Stimulated activated naive CD4-positive, alpha-beta T cell (primary cell): ENCODE measurements at regions not wholly inside any gene's neighbourhood (a gene's known extent, or its start where the extent isn't known, plus 50 kb on each side); places are given as distances from the start of the nearest gene placed in this dataset.

Source experiments
- DNase-seq, 6 experiments: peaks; one replicate each; lab custom pipeline; 2025; lab: John Stamatoyannopoulos, UW

DNA sequence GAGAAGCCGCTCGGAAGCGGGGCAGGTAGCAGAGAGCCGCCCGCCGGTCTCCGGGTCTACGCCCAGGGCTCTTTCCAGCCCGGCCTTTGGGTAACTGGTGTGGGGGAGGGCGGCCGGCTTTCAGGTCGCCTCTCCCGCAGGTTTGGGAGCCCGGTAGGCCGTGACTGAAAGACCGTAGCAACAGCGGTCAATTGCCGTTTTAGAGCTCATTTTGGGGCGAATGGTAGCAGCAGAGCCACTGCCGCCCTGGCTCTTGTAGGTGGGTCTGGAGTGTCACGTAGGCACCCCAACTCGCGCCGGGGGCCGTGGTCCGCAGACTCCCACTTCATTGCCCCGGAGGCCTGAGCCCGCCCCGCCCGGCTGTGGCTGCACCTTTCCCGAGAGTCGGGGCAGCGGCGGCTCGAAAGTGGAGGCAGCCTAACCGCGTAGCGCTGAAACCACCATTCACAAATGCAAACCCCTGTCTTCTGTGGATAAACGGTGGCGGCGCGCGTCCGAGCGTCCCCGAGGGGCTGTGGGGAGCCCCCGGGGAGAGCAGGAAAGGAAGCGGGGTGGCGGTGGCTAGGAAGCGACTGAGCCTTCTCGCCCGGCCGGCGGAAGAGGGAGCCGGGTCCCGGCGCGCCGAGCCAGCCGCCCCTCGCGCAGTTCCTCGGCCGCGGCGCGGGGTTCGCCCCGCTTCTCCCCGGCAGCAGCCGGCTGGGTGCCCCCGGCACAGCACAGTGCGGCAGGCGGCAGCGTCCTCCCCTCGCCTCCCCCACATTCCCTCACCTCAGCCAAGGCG lies 2185.1 kb upstream of the TENM3 start:
- no peak for DNase-seq

DNA sequence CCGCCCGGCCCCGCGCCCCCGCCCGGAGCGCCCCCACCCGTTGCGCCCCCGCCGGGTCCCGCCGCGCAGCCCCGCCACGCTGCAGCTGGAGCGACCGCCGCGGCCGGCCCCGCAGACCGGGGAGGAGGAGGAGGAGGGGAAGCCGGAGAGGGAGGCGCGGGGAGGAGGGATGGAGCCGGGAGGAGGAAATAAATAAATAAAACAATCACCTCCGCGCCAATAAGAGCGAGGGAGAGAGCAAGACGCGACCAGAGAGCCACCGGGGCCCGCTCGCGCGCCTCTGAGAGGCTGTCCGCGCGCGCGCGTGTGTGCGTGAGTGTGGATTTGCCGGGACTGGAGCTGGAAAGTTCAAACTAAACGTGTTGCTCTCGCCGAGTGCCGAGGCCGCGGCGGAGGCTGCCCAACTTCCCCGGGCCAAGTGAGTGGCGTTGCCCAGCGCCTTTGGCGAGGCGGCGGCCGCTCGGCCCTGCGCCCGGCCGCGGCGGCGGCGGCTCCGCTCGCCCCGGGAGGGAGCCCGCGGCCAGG lies 2184.4 kb upstream of the TENM3 start:
- DNase-seq: no peak

DNA sequence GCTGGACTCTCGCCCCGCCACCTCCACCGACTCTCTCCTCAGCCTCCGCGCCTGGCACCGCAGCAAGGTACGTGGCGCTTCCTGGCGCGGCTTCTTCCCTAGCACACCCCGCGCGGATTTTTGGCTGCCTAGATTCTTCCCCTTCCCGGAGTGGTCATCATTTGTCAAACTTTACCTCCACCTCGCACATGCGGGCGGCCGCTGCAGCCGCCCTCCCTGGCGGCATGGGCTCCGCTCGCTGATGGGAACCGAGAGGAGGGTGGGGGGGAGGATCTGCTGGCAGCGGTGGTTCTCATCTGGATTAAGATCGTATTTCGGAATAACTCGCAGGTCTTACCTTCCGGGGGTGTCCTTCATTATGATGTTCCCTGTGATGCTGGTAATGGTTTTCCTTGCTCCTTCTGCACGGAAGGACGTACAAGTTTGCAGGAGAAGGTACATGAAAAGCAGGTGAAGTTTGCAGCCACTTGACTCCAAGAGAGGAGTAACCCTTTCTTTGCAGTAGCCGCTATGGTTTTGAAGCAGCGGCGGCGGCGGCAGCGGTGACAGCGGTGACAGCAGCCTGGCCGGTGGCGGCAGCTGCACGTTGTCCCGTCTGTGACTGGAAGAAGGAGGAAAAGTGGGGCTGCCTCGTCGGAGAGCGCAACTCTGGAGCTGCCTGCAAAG lies 2183.9 kb upstream of the TENM3 start:
- DNase-seq: no peak

DNA sequence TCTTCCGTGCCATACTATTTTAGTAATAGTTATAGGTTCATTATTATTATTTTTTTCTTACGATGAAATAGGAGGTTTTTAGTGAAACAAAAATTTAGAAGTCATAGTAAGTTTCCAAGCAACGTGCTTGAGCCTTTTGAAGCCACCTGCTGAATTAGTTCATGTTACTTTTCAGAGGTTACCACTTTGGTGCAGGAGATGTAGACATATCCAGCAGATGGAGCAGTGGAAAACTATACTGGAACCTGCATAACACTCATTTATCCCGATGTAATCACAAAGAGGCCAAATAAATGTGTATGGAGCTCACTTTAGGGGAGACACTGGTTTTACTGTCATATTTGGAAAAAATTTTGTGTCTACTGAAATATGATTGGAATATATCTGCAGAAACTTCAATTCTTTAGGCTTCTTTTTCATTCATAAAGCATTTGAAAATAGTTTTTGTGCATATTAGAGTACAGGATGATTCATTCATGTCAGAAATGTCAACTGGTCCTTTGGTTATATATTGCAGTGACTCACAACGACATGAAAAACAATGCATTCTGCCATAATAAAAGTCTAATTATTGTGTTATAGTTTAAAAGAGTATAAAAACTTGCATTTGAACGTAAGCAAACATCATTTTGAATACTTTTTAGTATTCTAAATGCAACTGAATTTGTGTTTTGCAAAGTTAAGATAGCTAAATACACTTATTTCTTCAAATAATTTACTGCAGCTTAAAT lies 2182.9 kb upstream of the TENM3 start:
- no peak for DNase-seq

DNA sequence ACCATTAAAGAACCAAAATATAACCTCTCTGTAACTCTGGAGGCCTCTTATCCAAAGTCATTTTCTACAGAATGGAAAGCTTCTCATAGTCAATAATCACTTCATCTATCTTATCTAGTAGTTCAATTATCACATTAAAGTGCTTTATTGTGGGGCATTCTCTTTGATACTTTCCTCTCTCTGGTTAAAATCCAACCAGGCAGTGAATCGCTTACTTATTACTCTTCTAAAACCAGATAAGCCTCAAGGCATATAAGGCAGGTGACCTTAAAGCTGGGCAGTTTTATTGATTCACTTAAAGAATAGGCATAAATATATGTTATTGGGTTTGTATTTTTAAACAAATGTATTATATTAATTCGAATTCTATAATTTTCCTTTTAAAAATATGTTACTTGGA lies 2162.1 kb upstream of the TENM3 start:
- DNase-seq: no peak

DNA sequence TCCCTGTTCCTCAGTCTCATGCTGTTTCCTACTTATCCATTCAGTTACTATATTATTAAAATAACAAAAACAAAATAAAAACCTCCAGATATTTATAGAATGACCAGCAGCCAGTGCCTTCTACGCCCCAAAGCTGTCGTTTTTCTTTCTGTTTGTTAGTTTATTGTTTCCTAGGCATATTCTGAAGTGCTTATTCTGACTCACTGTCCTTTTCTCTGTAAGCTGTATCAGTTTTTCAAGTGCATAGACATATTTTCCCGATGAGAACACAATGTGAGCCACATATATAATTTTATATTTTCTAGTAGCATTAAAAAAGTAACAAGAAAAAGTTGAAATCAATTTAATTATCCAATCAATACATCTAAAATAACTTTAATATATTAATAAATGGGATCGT lies 2158.6 kb upstream of the TENM3 start:
- DNase-seq: no peak

DNA sequence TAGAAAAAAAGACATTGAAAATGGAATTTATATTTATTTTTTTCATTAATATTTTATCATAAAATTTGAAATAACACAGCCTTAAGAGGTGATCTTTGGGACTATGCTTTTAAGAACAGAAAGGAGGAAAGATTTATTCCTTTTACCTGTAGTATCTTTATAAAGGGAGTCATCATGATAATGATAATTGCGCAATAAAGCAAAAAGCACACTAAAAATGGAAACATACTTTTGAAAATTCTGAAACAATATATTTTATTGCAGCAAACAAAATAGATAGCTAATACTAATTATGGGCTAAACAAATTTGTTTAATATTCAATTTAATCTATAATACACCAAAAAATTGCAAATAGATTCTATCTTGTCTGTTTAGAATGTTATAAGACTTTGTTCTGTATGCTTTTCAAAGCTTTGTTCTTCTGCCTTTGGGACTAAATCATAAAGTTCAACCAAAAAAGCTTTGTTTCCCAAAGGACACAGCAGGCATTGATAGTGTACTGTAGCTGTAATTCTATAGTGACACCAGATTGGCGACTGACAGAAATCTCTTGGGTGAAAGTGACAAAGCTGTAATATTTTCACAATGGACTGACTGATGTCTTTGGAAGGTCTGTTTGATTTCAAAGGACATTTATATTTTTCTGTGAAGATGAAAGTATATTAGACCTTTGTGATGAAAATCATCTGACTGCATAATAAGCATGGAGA lies 2156.6 kb upstream of the TENM3 start:
- DNase-seq: no peak

DNA sequence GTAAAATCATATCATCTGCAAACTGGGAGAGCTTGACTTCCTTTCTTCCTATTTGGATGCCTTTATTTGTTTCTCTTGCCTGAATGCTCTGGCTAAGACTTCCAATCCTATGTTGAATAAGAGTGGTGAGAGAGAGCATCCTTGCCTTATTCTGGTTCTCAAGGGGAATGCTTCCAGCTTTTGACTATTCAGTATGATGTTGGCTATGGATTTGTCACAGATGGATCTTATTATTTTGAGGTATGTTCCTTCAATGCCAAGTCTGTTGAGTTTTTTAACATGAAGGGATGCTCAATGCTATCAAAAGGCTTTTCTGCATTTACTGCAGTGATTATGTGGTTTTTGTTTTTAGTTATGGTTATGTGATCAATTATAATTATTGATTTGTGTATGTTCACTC lies 2144.6 kb upstream of the TENM3 start:
- no peak for DNase-seq

DNA sequence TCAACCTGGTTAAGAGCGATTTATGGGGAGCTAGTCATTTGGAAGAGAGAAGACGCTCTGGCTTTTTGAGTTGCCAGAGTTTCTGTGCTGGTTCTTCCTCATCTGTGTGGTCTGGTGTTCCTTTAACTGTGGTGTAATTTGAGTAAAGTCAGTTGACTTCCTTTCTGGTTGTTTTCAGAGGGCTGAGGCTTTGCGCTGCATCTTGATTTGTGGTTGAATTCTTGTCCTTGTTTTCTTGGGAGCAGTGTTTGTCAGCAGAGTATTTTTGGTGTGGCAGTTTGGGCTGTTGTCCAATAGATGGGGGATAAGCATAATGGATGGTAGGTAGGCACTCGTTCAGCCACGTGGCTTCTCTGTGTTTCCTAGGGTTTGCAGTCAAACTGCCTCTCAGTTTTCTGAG lies 2143.2 kb upstream of the TENM3 start:
- no peak for DNase-seq

DNA sequence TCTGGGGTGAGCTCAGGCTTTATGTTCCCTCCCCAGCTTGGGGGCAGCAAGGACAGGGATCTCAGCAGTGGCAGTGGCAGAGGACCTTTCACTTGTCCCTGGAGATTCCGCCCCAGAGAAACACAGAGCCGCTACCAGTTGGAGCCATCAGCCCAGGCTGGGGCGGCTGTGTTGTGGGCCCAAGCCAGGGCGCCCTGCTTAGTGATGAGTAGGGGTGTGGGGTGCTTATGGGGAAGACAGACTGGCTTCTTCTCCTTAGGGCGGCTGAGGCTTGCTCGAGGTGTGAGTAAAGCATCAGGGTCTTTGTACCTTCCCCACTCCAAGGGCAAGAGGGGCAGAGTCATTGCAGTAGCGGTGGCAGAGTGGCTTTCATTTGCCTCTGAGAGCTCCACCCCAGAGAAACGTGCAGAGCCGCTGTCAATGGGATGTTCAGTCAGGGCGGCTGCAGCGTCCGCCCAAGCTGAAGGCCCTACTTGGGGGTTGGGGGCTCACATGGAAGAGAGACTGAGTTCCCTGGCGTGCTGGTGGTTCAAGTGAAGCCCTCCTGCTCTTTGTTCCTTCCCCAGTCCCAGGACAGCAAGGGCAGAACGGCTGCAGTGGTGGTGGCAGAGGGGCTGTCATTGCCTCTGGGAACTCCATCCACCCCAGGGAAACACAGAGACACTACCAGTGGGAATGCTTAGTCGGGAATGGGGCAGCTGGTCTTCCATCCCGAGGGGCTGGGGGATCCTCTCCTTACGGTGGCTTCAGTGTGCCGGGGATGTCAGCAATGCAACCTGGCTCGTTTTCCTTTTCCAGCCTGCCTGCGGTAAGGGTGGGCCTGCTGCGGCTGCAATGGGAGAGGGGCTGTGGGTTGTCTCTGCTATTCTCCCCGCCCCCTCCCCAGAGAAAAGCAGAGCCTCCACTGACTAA lies 2142.5 kb upstream of the TENM3 start:
- no peak for DNase-seq

DNA sequence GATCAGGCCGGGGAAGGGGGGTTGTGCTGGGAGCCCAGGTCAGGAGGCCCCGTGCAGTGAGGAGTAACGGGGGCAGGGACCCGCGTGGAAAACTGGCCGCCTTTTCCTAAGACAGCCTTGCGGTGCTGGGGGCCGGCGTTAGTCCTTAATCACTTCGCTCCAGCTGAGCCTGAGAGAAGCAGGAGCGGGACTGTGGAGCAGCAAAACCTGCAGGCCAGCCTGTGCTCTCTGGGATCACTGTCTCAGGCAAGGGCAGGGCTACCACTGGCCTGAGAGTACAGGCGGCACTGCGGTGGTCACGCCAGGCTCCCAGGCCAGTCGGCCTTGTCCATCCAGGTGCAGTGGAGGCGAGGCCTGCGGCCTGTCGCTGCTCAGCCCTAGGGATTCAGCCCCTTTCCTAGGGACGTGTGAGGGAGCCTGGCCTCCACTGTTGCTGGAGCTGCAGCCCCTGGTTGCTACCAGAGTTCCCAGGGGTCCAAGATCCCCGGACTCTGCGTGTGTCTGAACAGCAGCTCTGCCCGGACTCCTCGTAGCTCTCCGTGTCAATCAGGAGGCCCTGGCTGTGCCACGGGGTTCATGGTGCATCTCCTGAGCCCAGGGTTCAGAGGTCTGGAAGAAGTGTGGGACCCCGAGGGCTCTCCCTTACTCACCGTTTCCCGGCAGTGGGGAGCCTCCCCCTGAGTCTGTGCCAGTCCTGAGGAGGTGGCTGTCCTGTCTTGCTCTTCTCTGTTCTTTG lies 2141.7 kb upstream of the TENM3 start:
- DNase-seq: no peak

DNA sequence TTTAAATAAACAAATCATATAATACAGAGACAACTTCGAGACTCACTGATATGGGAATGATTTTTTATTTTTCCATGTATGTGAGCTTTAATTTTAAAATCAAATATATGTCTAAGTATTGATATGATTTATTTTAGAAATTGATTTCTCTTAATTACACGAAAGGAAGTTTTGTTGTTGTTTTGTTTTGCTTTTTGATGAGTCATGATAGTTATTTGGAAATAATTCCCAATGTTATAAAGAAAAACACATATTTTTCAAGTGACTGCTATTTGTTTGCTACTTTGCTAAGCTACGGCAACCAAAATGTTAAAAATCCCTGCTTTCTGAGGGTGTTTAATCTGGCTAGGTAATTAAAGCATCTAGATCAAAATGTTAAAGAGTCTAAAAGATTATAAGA lies 2139.4 kb upstream of the TENM3 start:
- DNase-seq: no peak

DNA sequence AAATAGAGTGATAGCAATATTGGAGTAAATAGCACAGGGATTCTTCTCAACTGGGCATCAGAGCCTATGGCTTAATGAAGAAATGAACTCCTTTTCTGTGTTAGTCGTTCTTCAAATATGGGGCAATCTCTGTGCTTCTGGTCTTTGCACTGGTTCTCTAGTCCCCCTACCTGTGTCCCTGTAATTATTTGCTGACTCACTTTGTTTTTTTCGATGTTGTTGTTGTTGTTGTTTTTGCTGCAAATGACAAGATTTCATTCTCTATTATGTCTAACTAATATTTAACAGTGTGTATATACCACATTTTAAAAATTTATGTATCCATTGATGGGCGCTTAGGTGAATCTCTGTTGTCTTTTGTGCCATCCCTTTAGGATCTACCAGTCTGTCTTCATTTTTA lies 2137.8 kb upstream of the TENM3 start:
- no peak for DNase-seq

DNA sequence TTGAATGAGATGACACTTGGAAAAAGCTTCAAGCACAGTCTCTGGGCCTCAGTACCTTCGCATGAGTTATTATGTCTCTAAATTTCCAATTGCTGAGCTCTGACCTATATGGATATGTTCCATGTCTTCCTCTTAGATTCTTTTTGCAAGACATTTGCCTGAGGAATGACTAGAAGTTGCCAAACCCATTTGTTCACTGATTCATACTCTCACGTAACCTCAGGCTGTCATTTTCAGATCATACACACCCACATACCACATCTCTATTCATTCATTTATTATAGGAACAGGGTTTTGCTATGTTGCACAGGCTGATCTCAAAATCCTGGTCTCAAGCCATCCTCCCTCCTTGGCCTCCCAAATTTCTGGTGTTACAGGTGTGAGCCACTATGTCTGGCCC lies 2137.1 kb upstream of the TENM3 start:
- no peak for DNase-seq

DNA sequence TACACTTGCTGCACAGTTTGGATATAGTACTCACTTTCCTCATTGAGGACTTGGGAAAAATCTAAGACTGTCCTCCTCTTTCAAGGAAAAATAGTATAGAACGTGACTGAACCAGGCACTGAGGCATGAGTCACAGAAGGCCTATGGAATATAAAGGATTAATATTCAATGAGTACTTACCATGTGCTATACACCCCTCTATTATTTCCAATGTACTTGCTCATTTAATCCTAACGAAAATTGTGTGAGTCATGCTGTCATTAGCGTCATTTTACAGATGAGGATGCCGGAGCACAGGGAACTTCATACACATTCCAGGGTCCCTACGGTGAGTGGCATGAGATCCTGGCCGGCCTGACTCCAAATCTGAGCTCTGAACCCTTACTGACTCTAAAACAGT lies 2136.2 kb upstream of the TENM3 start:
- no peak for DNase-seq

DNA sequence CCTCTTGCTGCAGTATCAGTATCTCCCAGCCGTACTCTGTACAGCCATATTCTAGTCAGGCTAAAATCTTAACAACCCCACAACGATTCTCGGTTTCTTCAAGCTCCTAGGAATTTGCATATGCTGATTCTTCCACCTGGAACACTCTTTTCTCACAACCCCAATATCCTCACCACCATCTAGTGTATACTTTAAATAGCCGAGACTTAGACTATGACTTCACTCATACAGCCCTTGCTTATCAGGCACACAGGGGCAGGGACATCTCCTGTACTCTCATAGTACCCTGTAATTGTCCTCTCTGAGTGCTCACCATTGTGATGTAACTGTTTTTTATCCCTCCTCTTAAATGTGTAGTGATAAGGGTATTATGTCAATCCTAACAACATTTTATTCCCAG lies 2126.4 kb upstream of the TENM3 start:
- DNase-seq: no peak

DNA sequence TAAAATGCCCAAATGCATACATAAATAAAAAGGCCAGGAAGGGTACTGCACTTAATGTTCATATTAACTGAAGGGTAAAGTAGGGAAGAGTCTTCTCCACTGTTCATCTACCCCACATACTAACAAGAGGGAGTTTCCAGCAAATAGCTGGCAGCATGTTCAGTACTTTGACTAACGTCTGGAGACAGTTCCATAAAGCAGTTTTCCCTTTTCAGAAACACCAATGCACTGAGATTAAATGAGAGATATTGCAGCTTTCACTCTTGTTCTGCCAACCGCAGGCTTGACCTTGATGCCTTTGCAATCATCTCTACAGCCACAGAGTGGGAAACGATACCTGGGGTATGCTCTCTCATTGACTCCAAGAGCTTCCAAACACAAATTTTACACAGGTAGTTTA lies 2123.1 kb upstream of the TENM3 start:
- no peak for DNase-seq

DNA sequence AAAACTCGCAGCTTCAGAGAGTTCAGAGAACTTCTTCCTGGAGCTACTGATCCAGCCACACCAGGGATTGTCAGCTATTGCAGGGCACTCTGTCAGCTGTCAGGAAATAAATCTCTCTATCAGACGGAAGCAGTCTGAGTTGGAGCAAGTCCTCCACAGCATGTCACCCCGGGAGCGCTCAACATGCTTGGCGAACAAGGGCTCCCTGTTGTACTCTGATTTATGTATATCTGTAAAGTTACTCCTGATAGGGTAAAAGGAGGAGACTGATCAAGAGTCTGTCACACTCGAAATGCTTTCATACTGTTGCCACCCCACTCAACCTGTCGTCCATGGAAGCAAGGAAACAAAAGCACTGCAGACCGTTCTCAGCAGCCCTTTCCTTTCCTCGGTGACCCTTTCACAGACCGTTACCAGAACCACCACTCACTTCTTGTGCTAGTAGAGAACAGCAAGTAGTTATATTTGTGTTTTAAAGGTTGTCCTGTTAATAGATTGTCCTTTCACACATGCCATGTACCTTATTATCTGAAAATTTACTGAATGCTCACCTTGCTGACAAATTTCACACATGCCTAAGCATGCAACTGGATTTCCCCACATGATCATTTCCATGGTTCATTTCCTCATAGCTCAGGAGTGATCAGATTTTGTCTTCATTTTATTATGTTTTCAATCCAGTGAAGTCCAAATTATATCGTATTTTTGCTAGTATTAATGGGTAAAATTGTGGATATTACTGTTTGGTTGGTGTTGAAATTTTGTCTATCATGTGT lies 2108.9 kb upstream of the TENM3 start:
- no peak for DNase-seq

DNA sequence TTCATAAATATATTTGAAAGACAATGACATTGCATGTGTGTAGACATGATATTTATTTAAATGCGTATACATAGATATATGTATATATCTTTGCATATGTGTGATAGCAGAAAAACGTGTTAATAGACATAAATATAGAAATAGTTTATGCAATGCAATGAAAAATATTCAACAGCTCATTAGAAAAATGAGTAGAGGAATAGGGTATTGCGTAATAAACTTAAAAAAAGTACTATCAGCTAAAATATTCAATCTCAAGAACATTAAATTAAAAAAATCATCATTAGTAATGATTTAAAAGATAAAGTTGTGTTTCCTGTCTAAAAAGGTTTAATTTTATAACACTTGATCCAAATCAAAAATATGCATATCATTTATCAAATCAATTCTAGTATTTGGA lies 2101.5 kb upstream of the TENM3 start:
- DNase-seq: no peak

DNA sequence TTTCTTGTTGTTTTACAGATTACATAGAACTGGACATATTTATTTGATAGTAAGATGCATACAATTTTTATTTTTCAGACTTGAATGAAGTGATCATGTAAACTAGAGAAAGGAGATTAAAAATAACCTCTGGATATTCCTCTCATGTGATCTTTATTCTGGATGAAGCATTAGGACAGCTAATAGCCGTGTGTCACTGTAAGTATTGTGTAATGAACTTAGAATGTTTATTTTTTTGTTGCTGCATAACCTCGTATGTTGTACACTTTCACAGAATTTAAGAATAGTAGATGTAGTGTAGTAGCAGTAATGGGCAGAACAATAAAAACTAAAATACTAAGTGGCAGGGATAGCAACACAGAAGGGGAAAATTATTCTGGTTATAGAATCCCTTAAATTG lies 2094.5 kb upstream of the TENM3 start:
- DNase-seq: no peak
